ENCODE measurements at regions not wholly inside any gene's neighbourhood (a gene's known extent, or its start where the extent isn't known, plus 50 kb on each side); places are given as distances from the start of the nearest gene placed in this dataset.

GRCh38 chr20:11849976-11850670, 67.6 kb upstream of the BTBD3 start:
- no peak for TF ChIP-seq CTCF (conservative IDR thresholded peaks at IDR 0.05; ENCODE audit: control insufficient read depth, insufficient read depth, low read depth, low read length)
- peak; percentile 93 for DNase-seq (ENCODE audit: low read depth)
- no peak overlapping the region for H3K4me3 ChIP-seq (ENCODE audit: control insufficient read depth, low read depth, low read length)

- no peak for TF ChIP-seq CTCF (conservative IDR thresholded peaks at IDR 0.05; ENCODE audit: control insufficient read depth, insufficient read depth, low read depth, low read length)
- H3K4me3 ChIP-seq (ENCODE audit: control insufficient read depth, low read depth, low read length), result no peak overlapping the region
- peak; percentile 80 for DNase-seq (ENCODE audit: low read depth)
Measured at GRCh38 chr20:11850901-11851300, 66.8 kb upstream of the BTBD3 start.

- no peak for TF ChIP-seq CTCF (conservative IDR thresholded peaks at IDR 0.05; ENCODE audit: control insufficient read depth, insufficient read depth, low read depth, low read length)
Measured at GRCh38 chr20:11851646-11852045, 66.0 kb upstream of the BTBD3 start.

GRCh38 chr20:11852189-11852588, 65.5 kb upstream of the BTBD3 start:
- TF ChIP-seq CTCF (conservative IDR thresholded peaks at IDR 0.05; ENCODE audit: control insufficient read depth, insufficient read depth, low read depth, low read length), result no peak
- no peak for DNase-seq (ENCODE audit: low read depth)
- no peak overlapping the region for H3K4me3 ChIP-seq (ENCODE audit: control insufficient read depth, low read depth, low read length)

More at GRCh38 chr20:11851646-11852045, 66.0 kb upstream of the BTBD3 start:
- DNase-seq (ENCODE audit: low read depth), result peak; percentile 6
- H3K4me3 ChIP-seq (ENCODE audit: control insufficient read depth, low read depth, low read length), result no peak overlapping the region

GRCh38 chr20:11852811-11853210, 64.9 kb upstream of the BTBD3 start:
- H3K4me3 ChIP-seq (ENCODE audit: control insufficient read depth, low read depth, low read length), result no peak overlapping the region
- TF ChIP-seq CTCF (conservative IDR thresholded peaks at IDR 0.05; ENCODE audit: control insufficient read depth, insufficient read depth, low read depth, low read length), result no peak
- DNase-seq (ENCODE audit: low read depth), result peak; percentile 20

- no peak for DNase-seq (ENCODE audit: low read depth)
- H3K4me3 ChIP-seq (ENCODE audit: control insufficient read depth, low read depth, low read length), result no peak overlapping the region
- TF ChIP-seq CTCF (conservative IDR thresholded peaks at IDR 0.05; ENCODE audit: control insufficient read depth, insufficient read depth, low read depth, low read length), result no peak
Measured at GRCh38 chr20:11853359-11853758, 64.3 kb upstream of the BTBD3 start.

Data from fibroblast of mammary gland (primary cell).